ENCODE measurements at regions not wholly inside any gene's neighbourhood (a gene's known extent, or its start where the extent isn't known, plus 50 kb on each side); places are given as distances from the start of the nearest gene placed in this dataset.

GRCh38 chr5:74946471-74946870 is 80.3 kb upstream of the FAM169A start:
- Histone ChIP-seq H3K27me3 (ENCODE audit: control insufficient read depth, insufficient read depth, low read length) (no peaks in the 10 kb centered on the region), H3K9ac (ENCODE audit: low read length in 3 of 3) (no peak overlapping the region), H3K9me3 (ENCODE audit: control insufficient read depth in 2 of 3, insufficient read depth in 1 of 3, low read length in 3 of 3) (no peaks in the 10 kb centered on the region), H3K4me3 (ENCODE audit: low read length in 3 of 3) (no peak overlapping the region), H3K27ac (ENCODE audit: low read depth in 2 of 2, low read length in 2 of 2) (no peak overlapping the region), H3K4me1 (ENCODE audit: control insufficient read depth in 2 of 3, insufficient read depth in 2 of 3, low read depth in 1 of 3, low read length in 3 of 3) (peaks cover 5 to 21% (median 8%) of the 10 kb centered on the region in 3 donors), H3K36me3 (ENCODE audit: control insufficient read depth in 2 of 3, insufficient read depth in 3 of 3, low read length in 3 of 3) (no peaks in the 10 kb centered on the region)
- FAIRE-seq (no peak), DNase-seq (no peak)
- intact Hi-C loops (cut with DNase I) = no loop called here
- no peak for TF ChIP-seq CTCF (IDR thresholded peaks at IDR 0.05; ENCODE audit: borderline replicate concordance, extremely low read depth, insufficient read depth)

- TF ChIP-seq CTCF (IDR thresholded peaks at IDR 0.05; ENCODE audit: borderline replicate concordance, extremely low read depth, insufficient read depth) = no peak
- H3K27ac ChIP-seq (ENCODE audit: low read depth in 2 of 2, low read length in 2 of 2) = no peak overlapping the region
- peaks cover 5 to 12% (median 8%) of the 10 kb centered on the region in 3 donors for H3K4me1 ChIP-seq (ENCODE audit: control insufficient read depth in 2 of 3, insufficient read depth in 2 of 3, low read depth in 1 of 3, low read length in 3 of 3)
- H3K4me3 ChIP-seq (ENCODE audit: low read length in 3 of 3) = no peak overlapping the region
- FAIRE-seq (no peak), DNase-seq (no peak)
- H3K36me3 ChIP-seq (ENCODE audit: control insufficient read depth in 2 of 3, insufficient read depth in 3 of 3, low read length in 3 of 3) = no peaks in the 10 kb centered on the region
- H3K9me3 ChIP-seq (ENCODE audit: control insufficient read depth in 2 of 3, insufficient read depth in 1 of 3, low read length in 3 of 3) = no peaks in the 10 kb centered on the region
- no peak overlapping the region for H3K9ac ChIP-seq (ENCODE audit: low read length in 3 of 3)
- intact Hi-C loops (cut with DNase I) = no loop called here
- H3K27me3 ChIP-seq (ENCODE audit: control insufficient read depth, insufficient read depth, low read length) = no peaks in the 10 kb centered on the region
Measured at GRCh38 chr5:74945561-74946165, 79.5 kb upstream of the FAM169A start.

- no peaks in the 10 kb centered on the region for H3K36me3 ChIP-seq (ENCODE audit: control insufficient read depth in 2 of 3, insufficient read depth in 3 of 3, low read length in 3 of 3)
- no peak overlapping the region for H3K9ac ChIP-seq (ENCODE audit: low read length in 3 of 3)
- H3K9me3 ChIP-seq (ENCODE audit: control insufficient read depth in 2 of 3, insufficient read depth in 1 of 3, low read length in 3 of 3) = no peaks in the 10 kb centered on the region
- DNase-seq = no peak
- H3K27me3 ChIP-seq (ENCODE audit: control insufficient read depth, insufficient read depth, low read length) = no peaks in the 10 kb centered on the region
- H3K4me3 ChIP-seq (ENCODE audit: low read length in 3 of 3) = no peak overlapping the region
- H3K27ac ChIP-seq (ENCODE audit: low read depth in 2 of 2, low read length in 2 of 2) = no peak overlapping the region
- no peak for FAIRE-seq
- peaks cover 5 to 12% (median 8%) of the 10 kb centered on the region in 3 donors for H3K4me1 ChIP-seq (ENCODE audit: control insufficient read depth in 2 of 3, insufficient read depth in 2 of 3, low read depth in 1 of 3, low read length in 3 of 3)
- TF ChIP-seq CTCF (IDR thresholded peaks at IDR 0.05; ENCODE audit: borderline replicate concordance, extremely low read depth, insufficient read depth) = peak; percentile 12
- intact Hi-C loops (cut with DNase I) = no loop called here
Measured at GRCh38 chr5:74943905-74944304, 77.7 kb upstream of the FAM169A start.
